Activated CD4-positive, alpha-beta T cell treated with anti-CD3 and anti-CD28 coated beads, Interleukin-2, amount 50 U/mL, for 16 hours (primary cell): ENCODE measurements at regions not wholly inside any gene's neighbourhood (a gene's known extent, or its start where the extent isn't known, plus 50 kb on each side); places are given as distances from the start of the nearest gene placed in this dataset.

Experiments used
- DNase-seq: peaks from one replicate; pipeline ENCODE4 v3.0.0-alpha.2; 2020

DNA sequence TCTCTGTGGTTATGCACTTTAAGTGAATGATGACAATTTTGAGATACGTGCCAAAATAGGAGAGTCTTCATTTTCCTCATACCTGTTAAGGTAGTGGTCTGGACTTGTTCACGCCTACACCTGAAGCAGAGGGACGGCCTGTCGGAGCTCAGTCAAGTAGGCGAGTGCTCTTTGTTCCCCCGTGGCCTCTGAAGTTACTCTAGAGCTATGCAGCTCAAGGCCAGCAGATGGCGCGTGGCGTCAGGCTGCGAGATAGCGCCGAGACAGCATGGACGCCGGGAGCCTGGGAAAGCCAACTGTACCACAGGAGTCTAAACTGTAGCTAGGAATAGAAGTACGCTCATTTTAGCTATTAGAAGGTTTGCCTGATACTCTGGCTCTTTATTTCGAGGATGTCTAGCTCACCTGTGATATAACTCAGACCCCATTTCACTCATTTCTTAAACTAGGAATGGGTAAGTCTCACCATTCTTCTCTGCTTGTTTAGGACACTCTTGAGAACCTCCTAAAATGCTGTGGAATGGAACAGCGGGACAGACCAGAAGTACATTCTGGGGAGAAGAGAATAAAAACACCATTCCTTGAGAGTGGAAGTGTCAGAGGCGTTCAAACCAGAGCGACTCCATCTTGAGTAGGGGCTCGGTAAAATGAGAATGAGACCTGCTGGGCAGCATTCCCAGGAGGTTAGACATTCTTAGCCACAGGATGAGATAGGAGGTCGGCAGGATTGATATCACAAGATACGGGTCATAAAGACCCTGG lies 267.4 kb upstream of the HMGA2 start:
- DNase-seq: peak; percentile 68

DNA sequence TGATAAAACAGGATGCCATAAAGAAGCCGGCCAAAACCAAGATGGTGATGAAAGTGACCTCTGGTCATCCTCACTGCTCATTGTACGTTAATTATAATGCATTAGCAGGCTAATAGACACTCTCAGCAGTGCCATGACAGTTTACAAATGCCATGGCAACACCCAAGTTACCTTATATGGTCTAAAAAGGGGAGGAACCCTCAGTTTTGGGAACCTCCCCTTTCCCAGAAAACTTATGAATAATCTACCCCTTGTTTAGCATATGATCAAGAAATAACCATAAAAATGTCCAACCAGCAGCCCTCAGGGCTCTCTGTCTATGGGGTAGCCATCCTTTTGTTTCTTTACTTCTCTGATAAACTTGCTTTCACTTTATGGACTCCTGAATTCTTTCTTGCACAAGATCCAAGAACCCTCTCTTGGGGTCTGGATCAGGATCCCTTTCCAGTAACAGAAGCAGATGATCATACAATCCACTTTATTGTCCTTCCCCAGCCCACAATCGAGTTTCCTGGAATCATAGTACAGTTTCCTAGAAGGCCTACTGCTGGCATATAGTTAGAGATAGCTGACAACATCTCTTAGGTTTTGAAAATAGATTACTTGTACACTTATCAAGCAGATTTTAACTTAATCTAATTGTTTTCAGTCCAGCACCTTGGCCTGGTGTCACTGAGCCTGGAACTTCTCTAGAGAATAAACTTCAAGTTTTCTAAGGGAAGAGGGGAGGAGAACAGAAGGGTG lies 266.7 kb upstream of the HMGA2 start:
- no peak for DNase-seq

DNA sequence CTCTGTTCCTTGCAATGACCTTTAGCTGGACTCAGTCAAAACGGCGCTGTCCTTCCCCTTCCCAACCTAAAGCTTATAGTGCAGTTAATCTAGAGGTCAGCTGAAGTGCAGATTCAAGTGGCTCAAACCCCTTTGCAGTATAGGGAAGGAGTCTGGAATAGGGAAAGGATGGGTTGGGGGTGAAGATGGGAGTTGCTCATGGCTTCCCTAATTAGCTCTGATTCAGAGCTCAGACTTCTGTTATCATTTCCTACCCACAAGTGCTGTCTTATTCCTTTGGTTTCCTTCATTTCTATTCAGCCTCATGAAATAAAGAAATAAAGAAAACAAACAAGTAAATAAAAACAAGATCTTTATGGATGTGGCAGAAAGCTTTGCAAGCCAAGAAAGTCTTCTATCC lies 264.0 kb upstream of the HMGA2 start:
- no peak for DNase-seq

DNA sequence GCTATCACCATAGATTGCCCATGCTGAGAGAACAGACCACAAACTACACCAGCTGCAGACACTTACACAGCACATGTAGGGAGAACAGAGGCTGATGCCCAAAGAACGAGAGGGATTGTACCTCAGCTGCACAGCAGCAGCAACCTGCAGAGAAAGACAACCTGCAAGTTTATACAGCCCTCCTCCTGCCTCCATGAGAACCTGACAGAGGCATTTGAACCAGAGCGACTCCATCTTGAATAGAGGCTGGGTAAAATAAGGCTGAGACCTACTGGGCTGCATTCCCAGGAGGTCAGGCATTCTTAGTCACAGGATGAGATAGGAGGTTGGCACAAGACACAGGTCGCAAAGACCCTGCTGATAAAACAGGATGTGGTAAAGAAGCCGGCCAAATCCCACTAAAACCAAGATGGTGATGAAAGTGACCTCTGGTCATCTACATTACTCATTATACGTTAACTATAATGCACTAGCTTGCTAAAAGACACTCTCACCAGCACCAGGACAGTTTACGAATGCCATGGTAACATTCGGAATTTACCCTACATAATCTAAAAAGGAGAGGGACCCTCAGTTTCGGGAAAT lies 262.4 kb upstream of the HMGA2 start:
- DNase-seq: no peak

DNA sequence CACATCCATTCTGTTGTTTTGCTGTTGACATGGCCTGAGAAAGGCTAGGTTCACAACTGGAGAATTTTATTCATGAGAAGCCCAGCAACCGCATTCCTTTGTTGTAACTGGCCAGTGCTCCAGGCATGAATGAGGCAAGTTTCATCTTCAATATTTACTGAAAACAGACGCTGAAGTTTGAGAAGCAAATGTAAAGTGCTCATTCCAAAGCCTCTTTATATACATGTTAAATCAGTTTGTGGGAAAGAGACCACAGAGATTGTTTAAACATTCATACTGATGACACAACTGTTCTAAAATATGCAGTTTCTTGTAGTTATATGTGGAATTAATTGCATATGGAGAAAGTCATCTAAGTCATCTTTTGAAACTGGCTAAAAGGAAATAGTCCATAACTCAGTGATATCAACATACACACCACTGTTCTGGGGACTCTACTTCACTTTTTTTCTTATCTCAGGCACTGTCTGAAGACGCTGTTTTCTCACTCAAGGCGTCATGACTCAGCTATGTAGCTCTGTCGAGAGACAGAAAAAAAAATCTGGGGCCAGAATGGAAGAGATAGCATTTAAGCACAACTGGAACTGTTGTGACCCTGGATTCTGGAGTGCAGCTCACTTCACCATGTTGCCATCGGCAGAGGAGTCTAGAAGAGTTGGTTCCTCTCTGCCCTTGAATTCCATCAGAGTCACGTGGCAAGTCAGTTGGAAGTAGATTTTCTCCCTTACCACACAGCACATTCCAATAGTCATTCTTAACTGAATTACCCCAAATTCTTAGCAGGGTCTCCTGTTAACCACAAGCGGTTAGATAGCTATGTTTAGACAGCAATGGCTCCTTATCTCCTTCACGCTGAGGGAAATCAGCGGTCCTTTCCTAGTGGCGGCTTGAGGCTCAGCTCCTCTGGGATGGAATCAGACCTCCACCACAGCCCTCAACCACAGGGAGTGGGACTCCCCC lies 258.4 kb upstream of the HMGA2 start:
- DNase-seq: no peak

DNA sequence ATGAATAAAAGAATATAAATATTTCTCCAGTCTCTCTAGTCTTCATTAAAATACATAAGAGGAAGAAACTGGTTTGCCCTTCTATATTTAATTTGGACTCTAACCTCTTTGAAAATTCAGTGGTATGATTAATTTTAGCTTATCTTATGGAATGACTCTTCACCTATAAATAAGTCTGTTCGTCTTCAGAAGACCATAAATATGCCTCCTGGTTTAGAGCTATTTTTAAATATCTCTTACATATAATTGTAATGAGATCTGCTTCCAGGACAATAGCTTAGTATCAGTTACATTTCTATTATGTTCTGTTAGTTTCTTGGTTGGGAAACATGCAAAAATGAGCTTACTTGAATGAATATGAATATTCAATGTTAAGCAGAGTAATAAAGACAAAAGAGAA lies 257.5 kb upstream of the HMGA2 start:
- DNase-seq: no peak

DNA sequence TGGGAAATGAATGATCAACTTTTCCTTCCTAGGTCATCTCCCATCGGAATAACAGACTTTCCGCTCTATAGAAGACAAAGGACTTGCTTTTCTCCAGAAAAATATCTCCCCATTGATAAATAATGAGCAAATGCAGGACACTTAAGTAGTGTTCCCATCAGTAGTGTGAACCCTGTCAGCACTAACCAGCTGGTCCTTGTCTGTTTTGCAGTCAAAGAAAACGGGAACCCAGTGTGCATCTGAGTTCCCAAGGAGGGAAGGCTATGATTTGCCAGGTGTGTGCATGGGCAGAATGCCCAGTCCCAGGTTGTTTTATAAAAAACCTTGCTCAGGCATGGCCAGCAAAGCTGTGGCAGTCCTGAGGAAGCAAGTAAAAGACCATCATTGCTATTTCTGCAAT lies 256.5 kb upstream of the HMGA2 start:
- DNase-seq: no peak

DNA sequence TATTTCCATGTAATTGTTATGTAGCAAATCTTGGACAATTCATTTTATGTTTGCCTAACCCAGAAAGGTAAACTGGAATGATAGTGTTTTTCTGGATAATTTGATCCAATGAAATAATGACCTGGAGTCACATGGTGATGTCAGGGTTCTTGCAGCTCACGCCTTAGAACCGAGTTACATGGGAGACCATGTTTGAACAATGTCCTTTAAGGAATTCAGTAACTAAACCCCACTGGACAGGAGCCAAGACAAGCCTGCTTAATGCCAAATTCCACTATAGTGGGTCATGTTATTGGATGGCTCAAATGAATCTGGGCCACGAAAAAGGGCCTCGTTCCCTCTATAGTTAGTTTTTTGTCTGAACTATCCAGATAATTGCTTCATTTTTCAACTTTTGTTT lies 255.8 kb upstream of the HMGA2 start:
- no peak for DNase-seq

DNA sequence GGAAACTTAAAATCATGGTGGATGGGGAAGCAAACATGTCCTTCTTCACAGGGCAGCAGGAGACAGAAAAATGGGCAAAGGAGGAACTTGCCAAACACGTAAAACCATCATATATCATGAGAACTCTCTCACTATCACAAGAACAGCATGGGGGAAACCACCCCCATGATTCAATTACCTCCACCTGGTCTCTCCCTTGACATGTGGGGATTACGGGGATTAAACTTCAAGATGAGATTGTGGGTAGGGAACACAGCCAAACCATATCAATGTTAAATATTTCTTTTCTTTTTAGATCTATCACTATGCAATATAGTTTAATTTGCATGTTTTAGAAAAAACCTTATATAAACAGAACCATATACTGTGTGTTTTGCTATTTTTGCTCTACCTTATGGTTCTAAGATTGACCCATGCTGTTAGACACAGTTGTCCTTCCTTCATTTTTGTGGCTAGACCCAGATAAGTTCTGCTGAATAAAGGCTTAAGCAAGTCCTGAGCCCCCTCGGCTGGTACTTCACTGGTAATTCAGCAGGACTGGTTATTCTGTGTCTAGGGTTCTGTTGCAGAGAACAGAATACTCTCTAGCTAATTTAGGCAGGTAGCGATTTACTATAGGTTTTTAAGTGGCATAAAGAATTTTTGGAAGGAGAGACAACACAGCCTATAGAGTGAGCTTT lies 253.7 kb upstream of the HMGA2 start:
- no peak for DNase-seq

DNA sequence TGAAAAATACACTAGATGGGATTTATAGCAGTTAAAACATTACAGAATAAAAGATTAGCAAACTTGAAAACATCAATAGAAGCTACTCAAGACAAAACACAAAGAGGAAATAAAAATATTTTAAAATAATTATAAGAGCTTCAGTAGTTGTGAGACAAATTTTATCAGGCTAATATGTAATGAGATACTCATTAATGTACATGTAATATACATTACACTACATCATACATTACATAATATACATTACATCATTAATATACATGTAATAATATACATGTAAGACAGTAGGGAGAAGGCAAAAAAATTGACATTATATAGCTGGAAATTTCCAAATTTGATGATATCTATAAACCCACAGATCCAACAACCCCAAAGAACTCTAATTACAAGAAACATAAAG lies 249.4 kb upstream of the HMGA2 start:
- DNase-seq: no peak

DNA sequence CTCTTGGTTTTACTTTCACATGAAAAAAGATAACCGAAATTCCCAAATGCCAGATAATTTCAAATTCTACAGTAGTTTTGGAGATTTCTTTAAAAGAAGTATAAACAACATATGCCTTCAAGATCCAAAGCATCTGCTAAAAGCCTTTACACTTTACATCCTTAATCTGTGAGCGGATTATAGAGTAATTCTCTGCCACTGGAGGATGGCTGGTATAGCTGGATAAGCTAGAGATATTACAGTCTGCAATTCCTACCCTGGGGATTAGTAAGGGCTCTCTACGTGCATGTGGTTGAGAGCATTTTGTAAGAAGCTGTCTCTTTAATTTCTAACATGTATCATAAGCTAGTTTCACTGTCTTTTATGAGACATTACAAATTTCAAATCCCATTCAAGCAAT lies 240.3 kb upstream of the HMGA2 start:
- no peak for DNase-seq

DNA sequence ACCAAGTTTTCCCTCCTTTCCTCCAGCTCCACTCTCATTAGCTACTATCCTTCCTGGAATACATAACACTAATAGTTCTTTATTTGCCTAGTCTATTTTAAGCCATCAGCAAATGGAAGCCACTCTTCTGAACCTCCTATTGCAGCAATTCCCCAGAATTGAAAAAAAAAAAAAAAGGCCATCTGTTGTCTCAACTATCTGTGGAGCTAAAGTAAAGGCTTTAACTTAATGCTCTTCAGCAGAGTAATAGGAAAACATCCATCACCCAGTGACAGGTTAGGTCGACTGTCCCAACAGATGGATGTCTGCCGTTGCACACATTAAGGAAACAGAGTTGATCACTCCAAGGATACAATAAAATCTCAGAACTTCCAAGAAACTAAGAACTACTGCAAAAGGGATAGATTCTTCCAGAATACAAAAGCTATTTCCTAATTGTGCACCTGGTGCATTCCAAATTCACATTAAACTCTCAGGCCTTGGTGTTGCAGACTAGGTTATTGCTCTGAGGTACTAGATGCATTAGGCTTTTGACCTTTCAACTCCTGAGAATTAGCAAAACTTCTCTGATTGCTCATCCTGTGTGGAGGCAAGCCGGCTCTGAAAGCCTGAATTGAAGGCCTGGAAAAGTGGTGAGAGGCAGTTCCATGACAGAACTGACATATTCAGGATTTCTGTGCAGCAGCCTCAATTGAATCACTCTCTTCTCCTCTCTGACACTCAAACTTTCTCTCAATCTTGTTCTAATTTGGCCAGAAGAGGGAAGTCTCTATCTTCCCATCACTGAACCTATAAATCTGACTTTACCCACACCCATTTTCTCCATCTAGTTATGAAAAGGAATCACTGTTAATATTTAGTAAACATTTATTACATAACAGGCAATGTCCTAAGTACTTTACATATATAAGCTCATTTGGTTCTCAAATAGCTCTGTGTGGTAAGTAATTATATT lies 238.4 kb upstream of the HMGA2 start:
- no peak for DNase-seq

DNA sequence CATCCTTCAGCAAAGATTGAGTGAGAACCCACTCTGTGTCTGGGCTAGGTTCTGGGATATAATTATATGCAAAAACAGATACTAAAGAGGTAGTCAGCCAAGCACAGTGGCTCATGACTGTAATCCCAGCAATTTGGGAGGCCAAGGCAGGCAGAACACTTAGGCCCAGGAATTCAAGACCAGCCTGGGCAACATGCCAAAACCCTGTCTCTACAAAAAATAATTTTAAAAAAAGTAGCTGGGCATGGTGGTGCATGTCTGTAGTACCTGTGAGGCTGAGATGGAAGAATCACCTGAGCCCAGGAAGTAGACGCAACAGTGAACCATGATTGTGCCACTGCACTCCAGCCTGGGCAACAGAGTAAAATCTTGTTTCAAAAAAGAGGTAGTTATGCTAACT lies 237.5 kb upstream of the HMGA2 start:
- no peak for DNase-seq

DNA sequence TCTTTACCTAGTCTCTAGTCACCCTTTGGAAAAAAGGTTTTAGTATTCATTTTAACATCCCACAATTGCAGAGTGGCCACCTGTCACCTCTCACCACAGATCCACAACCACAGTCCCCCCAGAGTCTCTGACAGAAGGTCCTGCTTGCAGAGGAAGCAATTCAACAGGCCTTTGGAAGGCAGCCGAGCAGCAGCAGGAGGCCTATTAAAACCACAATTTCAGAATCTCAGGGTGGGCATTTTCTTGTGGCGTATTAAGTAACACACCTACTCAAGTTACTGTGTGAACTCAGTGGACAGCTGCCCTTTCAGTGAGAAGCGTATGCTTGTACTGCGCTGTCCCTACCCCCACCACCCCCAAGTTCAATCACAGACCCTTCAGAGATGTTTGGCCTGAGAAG lies 234.0 kb upstream of the HMGA2 start:
- DNase-seq: no peak

DNA sequence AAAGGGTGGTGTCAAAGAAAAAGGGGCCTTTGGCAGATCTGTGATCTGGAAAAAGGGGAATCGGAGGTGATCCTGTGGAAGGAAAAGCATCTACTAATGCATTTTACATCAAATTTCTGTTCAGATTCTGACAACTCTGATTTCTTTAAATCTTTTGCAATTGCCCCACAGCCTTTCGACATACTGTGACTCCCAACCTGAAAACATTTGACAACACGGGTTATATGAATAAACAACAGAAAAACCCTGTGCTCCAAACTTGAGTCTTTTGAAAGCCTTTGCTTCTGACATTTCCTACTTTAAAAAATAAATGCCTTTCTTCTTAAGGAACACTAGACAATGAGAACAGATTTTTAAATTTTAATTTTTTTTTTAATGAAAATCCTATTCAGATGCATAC lies 231.9 kb upstream of the HMGA2 start:
- no peak for DNase-seq

DNA sequence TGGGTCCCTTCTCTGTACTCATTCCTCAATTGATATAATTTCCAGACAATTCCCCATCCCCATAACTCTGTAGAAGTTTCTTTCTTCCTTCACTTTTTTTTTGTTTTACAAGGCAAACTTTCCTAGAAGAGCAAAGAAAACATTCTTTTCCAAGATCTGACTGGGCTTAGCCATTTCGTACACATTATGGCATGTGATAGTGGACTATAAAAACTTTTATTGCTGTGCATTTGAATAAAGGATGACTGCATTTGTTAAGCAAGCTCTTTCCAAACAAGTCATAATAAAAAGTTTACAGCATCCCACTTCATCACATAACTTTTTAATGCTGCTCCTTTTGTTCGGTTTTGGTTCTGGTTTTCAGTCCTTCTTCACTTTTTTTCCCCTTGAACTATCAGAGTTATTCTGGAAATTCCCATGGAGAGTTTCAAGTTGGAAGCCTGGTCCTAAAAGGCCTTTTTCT lies 231.0 kb upstream of the HMGA2 start:
- no peak for DNase-seq

DNA sequence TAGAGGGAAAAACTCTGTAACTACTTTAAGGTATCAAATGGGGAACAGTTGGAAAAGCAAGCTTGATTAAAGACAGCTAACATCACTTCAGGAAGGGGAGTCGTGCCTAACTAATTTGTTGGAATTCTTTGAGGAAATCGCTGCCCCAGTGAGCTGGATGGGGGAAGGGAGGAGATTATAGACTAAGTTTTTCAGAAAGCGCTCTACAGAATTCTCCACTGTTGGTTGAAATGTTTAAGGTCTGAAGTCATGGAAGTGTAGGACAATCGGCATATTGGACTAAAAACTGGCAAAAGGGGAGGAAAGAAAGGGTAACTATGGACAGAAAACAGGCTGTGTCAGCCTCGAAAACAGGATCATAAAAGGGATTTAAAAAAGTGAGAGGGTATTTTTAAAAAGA lies 229.9 kb upstream of the HMGA2 start:
- no peak for DNase-seq

DNA sequence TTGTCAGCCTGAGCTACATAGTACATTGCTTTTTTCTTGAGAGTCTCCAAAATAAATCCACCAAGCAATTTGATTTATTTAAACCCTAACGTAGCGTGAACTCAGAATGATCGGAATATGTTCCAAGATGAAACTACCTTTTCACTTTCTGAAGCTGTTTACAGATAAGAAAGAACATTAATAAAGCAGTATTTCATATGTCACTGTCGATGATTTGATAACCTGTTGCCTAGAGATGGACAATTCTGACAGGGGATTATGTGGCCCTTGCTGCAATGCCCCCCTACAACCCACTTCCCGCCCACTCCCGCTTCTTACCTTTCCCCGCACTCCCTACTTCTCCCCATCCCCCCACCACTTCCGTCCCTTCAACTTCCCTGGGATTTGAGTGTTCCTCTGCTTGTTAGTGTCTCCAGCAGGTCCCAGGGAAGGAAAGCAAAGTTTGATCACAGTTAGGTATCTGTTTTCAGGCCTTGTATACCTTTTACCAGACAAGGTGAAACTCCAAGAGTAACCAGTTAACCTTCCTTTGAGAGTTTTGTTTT lies 229.2 kb upstream of the HMGA2 start:
- no peak for DNase-seq

DNA sequence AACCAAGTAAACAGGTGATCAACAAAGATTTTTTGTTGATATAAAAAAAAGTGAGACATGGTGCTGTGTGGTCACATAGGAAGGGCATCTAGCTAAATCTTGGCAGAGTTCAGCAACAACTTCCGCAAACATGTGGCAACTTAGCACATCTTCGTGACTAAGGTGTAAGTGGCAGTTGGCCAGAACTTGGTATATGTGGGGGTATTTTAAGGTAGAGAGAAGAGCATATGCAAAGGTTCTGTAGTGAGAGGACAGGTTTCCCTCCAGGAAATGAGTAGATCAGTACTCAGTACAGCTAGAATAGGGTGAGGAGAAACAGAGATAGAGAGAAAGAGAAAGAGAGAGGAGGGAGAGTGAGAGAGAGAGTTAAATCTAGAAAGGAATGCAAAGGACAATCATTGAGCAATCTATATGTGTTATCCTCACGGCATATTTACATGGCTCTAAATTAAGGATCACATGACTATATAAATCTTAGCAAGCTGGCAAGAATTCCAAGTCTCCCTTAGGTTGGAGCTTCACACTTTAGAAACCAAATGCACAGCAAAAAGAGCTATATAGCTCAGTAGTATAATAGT lies 227.7 kb upstream of the HMGA2 start:
- no peak for DNase-seq

DNA sequence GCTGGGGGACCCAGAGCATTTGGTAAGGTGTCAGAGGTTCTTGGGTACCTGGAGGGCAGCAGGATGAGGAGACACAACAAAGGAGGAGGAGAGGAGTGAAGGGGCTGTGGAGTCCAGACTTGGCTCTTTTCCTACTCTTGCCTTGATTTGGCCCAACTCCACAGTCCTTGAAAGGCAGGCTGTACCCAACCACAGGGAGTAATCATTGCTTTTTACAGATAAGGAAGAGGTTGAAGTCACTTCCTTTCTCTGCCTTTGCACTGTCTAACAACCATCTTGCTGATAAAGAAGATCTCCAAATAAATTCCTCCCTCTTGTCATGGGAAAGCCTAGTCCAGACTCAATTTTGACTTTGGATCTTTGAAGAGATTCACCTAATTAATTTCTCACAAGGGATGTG lies 226.8 kb upstream of the HMGA2 start:
- no peak for DNase-seq

DNA sequence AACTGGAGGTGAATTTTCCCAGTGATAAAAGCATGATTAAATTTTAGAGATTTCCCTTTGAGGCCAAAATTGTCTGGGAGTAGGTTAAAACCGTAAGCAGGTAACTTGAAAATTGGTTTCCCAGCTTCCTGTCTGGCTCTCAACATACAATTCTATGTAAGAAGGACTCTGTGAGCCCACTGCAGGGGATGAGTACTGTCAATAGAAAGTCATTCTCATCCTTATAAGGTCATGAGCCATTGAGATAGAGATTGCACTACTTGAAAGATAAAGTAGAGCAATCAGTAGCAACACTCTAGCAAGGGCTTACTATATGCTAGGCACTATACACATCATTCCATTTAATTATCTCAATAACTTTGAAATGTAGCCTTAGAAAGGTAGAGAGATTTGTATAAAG lies 225.6 kb upstream of the HMGA2 start:
- DNase-seq: no peak
